Fibroblast of lung (primary cell): ENCODE measurements at regions not wholly inside any gene's neighbourhood (a gene's known extent, or its start where the extent isn't known, plus 50 kb on each side); places are given as distances from the start of the nearest gene placed in this dataset.

Source experiments
- EZH2 ChIP-seq: IDR thresholded peaks from 2 replicates; pipeline ENCODE4 v1.5.1; 2012; ENCODE audit warnings: low read length, control low read depth, mild to moderate bottlenecking; ENCODE audit errors: missing control alignments
- TF ChIP-seq, protein P1 (sequence below), 2 donors: IDR thresholded peaks in 1 of 2; conservative IDR thresholded peaks in 1 of 2; 1 replicate in 1 of 2; 2 replicates in 1 of 2; pipeline ENCODE4 v1.5.1; 2011 to 2012; ENCODE audit warnings: low read length in 2 of 2, control low read depth in 1 of 2, inconsistent platforms in 1 of 2, low read depth in 1 of 2, mild to moderate bottlenecking in 1 of 2

DNA sequence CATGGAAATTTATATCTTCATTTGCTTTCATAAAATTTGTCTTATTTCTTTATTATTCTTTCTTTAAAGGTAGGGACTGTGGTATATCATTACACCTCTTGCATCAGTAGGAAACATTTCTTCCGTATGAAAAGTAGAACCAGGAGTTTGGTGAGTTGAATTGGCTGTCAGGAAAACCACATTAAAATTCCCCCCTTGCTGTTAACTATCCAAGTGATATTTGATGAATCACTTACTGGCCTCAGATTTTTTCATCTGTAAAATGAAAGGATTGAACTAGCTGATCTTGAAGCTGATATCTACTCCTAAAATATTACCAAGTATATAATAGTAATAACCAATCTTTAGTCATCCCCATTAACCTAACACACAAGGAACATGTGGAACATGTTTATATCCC, 460.9 kb downstream of the GJA1 start:
- TF ChIP-seq, protein P1, sequence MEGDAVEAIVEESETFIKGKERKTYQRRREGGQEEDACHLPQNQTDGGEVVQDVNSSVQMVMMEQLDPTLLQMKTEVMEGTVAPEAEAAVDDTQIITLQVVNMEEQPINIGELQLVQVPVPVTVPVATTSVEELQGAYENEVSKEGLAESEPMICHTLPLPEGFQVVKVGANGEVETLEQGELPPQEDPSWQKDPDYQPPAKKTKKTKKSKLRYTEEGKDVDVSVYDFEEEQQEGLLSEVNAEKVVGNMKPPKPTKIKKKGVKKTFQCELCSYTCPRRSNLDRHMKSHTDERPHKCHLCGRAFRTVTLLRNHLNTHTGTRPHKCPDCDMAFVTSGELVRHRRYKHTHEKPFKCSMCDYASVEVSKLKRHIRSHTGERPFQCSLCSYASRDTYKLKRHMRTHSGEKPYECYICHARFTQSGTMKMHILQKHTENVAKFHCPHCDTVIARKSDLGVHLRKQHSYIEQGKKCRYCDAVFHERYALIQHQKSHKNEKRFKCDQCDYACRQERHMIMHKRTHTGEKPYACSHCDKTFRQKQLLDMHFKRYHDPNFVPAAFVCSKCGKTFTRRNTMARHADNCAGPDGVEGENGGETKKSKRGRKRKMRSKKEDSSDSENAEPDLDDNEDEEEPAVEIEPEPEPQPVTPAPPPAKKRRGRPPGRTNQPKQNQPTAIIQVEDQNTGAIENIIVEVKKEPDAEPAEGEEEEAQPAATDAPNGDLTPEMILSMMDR (conservative IDR thresholded peaks at IDR 0.05 in 1 of 2, IDR thresholded peaks at IDR 0.05 in 1 of 2; ENCODE audit: low read depth in 1 of 2, low read length in 2 of 2): no peak
- TF ChIP-seq EZH2: no peak
